NCI-H526 (cell line): ENCODE measurements at regions not wholly inside any gene's neighbourhood (a gene's known extent, or its start where the extent isn't known, plus 50 kb on each side); places are given as distances from the start of the nearest gene placed in this dataset.
"Not testable (repeated sequence)": the region's sequence is repeated elsewhere in the genome, so short reads cannot be mapped to it uniquely, and the experiment has no call there.

Experiments used
- DNase-seq, 2 experiments: peaks; one replicate each; lab custom pipeline; 2025; lab: John Stamatoyannopoulos, UW

- no peak for DNase-seq
These were observed 211.6 kb upstream of the PTBP2 start for GRCh38 chr1:96509951-96510350.

DNA sequence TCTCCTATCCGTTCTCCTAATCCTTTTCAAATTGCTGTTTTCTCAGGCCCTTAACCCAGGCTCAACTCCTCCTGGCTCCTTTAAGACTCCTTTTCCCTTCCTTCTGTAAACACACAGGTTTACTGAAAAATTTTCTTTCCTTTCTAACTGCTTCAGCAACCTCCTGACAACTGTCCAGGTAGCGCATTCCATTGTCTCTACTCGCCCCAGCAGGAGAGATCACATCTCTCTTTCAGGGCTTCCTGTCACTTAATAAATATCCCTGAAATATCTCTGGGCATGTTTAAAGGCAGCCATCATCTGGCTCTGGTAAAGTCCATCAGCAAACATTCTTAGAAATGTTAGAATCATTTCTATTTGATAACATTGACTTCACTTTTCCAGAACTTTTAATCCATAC is 211.2 kb upstream of the PTBP2 start:
- DNase-seq = no peak

DNA sequence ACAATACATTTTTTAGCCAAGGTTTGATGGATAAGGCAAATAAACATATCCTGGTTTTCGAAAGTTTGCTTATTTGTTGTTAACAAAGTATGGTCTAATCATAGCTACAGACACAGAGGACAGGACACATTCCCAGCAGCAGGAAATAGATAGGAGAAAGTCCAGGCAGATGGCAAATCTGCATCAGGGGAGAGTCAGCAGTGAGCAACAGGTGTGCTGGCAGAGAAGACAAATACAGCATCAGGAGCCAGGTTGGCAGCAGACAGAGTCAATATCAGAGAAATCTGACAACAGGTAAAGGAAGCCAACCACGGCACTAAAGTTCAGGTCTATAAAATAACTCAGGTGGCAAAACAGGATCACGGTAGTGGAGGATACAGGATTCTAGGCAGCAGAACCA is 210.7 kb upstream of the PTBP2 start:
- no peak for DNase-seq

DNA sequence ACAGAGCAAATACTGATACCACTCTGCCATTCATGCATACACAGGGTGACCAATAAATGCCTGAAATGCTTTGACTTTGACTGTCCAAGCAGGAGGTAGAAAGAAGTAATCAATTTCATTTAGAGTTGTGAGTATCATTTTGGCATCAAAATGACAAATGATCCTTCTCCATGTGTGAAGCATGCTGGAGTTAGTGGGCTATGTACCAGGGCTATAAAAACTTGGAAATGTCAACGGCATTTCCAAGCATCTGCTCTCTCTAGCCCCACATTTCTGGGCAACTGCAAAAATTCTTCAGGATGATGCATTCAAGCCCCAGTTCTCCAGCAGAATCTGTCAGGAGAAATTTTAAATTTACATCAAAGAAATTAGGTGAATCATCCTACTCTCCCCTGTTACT is 208.4 kb upstream of the PTBP2 start:
- no peak for DNase-seq

GRCh38 chr1:96515430-96515829 is 206.2 kb upstream of the PTBP2 start:
- DNase-seq = no peak

- no peak for DNase-seq
These were observed 205.7 kb upstream of the PTBP2 start for GRCh38 chr1:96515925-96516324.

DNA sequence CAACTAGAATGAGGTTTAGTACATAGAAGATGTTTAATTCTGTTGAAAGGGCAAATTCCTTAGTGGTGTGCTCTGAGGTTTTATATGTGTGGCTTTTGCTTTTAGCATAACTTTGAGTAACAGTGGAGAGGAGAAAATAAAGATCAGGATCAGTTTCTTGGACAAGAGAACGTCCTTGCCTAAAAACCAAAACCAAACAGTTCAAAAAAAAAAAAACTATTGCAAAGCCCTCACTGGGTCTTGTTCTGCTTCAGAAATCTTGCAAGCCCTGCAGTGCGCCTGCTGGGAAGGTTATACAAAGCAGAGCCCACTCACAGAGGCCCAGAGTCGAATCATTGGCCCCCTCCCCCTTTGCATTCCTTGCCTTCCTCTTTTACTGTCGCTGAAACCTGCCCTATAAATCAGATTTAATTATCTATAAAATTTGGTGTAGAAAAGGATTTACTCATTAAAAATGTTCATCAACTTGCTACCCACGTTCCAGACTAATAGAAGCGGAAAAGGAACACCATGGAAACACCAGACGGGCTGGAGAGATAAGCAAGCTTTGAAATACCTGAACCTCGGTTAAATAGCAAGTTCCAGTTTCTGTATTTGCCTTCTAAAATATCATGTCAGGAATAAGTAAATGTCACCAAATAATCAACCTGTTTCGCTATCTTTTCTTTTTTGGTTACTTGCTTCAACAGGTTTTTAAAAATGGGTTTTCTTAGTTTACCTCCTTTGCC is 201.6 kb upstream of the PTBP2 start:
- no peak for DNase-seq

DNA sequence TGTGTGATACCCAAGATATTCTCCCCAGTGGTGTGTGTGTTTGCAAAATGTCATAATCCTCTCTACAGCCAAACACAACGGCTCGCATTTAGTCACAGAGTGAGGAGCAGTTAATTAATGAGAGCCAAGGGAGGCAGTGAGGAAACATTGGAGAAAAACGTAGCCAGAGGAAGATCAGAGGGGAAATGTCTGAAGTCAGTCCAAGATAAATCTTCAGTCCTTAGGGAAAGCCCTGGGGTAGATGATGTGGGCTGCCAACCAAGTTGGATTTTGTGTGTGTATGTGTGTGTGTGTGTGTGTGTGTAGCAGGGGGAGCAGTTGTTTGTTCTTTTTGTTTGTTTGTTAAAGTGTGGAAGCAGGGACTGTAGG is 201.0 kb upstream of the PTBP2 start:
- DNase-seq = no peak

DNA sequence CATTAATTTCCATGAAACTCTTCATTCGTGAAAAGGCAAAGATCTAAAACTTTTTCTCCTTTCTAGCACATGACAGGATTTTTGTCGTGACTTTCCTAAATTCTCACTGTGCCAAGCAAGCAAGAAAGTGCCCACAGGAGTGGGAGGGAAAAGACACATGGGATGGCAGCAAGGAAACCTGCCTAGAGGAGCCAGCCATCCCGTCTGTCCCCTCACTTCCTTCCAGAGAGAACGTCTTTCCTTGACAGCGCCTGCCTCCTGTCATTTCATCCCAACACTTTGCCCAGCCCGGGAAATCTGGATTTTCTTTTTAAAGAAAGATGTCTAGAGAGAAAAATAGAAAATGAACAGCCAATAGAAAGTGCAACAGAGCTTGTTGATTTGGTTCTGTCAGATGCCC is 200.6 kb upstream of the PTBP2 start:
- DNase-seq = no peak

- no peak for DNase-seq
These were observed 199.4 kb upstream of the PTBP2 start for GRCh38 chr1:96521994-96522760.

GRCh38 chr1:96522927-96523326 is 198.7 kb upstream of the PTBP2 start:
- no peak for DNase-seq

GRCh38 chr1:96524100-96524499 is 197.5 kb upstream of the PTBP2 start:
- DNase-seq = no peak

GRCh38 chr1:96525657-96526557 is 195.7 kb upstream of the PTBP2 start:
- no peak for DNase-seq

DNA sequence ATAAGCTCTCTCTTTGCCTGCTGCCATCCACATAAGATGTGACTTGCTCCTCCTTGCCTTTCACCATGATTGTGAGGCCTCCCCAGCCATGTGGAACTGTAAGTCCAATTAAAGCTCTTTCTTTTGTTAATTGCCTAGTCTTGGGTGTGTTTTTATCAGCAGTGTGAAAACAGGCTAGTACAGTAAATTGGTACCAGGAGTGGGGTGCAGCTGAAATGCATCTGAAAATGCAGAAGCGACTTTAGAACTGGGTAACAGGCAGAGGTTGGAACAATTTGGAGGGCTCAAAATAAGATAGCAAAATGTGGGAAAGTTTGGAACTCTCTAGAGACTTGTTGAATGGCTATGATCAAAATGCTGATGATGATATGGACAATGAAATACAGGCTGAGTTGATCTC is 192.9 kb upstream of the PTBP2 start:
- DNase-seq = not testable (repeated sequence)

- DNase-seq = no peak
These were observed 187.8 kb upstream of the PTBP2 start for GRCh38 chr1:96533820-96534219.

DNA sequence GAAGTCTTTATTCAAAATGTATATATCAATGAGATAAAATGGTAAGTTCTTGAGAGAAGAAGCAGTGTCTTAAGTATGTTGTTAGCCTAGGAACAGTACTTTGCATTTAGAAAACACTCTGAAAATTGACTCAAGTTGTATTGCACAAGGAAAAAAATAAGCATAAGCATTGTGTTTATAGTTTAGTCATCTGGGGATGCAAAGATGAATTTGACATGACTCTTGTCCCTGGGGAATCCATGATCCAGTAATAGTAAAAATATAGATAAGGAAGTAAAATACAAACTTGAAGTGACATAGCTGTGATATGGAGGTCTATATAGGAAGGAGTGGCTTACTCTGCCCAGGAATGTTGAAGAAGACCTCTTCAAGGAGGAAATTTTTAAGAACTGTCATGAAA is 185.0 kb upstream of the PTBP2 start:
- DNase-seq = no peak

DNA sequence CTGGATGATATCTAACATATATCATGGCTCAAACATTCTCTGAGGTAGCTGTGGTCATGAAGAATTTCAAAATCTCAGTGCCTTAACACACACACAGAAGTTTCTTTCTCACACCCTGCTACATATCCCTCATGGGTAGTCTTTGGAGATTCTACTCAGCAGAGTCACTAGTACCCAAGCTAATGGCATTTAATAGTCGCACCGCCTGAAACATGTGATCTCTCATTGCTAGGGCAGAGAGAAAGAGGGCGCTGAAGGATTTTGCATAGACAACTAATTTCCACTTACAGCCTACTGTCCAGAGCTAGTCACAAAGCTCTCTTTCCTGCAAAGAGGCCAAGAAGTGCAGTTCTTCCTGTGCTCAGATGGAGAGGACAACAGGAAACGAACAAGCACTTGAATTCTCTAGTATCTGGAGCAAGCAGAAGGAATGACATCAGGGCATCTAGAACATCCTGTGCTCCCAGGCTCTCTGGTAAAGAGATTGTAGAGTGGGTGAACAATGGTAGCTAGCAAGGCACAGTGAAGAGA is 183.4 kb upstream of the PTBP2 start:
- DNase-seq = peak in 1 of 2 experiments; percentile 38

DNA sequence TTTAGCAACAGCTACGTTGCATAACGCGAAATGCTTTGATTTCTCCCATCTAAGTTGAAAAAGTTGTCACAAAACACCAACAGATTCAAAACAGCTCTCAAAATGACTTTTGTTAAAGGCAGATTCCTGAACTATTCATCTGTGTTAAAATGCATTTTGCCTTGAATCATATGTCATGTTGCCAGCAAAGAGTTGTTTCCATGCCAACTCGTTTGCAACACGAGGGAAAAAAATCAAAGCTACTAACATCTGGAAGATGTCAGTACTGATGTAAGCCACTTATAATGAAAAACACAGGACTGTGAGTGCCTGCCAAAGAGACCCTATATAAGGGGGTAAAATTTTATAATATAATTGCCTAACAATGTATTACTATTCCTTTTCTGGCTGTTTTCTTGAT is 182.7 kb upstream of the PTBP2 start:
- DNase-seq = no peak

DNA sequence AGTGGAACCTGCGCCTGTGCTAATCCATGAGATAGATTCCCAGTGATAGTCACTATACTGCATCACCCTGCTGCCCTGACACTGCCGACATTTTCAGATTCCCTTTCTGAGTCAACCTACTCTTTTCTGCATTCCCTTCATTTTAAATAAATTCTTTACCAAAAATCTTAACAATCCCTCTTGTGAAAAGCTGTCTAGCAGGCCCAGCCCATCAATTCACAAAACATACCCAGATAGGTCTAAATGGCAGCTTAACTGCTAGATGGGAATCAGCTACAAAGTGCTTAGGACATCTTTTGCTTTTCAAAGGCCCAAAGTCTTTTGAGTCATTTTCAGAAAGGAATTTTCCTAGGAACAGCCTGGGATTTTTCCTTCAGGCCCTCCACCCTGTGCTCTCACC is 180.1 kb upstream of the PTBP2 start:
- no peak for DNase-seq

DNA sequence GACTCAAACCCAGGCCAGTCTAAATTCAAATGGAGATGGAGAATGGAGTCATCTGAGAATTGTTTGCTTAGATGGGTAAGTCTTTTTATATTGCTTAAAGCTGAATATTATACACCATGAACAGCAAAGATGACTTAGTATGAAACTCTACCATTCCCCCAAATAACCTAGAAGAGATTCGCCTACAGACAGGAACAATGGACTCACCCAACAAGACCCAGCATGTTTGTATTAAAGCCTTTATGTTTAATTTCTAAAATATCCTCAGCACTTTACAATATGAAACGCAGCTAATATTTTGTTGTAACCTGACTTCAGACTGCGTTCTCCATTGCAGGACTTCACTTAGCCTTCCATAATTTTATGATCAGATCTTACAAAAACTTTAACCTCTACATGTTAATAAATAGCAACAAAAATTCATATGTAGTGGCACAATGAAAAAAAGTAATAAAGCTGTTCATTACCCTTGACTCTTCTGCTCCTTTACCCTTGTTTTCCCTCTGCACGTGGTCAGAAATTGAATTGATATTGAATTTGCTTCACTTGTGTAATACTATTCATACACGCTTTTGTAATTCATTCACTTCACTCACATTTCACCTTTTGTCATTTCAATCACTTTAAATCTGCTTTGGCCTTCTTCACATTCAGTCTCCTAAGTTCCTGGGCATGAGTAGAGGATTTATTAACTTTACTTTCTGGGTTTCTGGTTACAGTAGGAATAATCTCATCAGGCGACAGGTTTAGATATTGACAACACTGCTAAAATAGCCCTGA is 177.3 kb upstream of the PTBP2 start:
- DNase-seq = no peak

- no peak for DNase-seq
These were observed 176.8 kb upstream of the PTBP2 start for GRCh38 chr1:96544831-96545221.
